GM18907 (cell line): ENCODE measurements at regions not wholly inside any gene's neighbourhood (a gene's known extent, or its start where the extent isn't known, plus 50 kb on each side); places are given as distances from the start of the nearest gene placed in this dataset.
"Not testable (repeated sequence)": the region's sequence is repeated elsewhere in the genome, so short reads cannot be mapped to it uniquely, and the experiment has no call there.

Experiments
- ATAC-seq: cut with Tn5 transposase; IDR thresholded peaks from one replicate; pipeline ENCODE4 v1.9.1; 2021; ENCODE audit warnings: mild to moderate bottlenecking, moderate library complexity; ENCODE audit not compliant: unreplicated experiment

DNA sequence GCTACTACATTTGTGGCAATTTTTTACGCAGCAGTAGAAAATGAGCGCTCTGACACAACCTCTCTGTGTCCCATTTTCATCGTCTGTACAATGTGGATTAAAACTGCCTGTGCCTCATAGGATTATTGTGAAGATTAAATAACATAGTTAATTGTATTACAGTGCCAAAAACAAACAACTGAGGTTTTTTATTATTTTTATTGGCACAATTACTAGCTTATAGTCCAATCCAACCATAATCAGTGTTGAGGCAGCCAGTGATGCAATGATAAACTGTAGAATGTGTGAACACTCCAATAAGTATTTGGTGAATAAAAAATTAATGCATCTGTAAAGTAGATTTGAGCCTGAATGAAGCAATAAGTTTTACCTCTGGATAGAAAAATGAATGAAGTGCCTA lies 588.3 kb downstream of the DNAH5 start:
- no peak for ATAC-seq

DNA sequence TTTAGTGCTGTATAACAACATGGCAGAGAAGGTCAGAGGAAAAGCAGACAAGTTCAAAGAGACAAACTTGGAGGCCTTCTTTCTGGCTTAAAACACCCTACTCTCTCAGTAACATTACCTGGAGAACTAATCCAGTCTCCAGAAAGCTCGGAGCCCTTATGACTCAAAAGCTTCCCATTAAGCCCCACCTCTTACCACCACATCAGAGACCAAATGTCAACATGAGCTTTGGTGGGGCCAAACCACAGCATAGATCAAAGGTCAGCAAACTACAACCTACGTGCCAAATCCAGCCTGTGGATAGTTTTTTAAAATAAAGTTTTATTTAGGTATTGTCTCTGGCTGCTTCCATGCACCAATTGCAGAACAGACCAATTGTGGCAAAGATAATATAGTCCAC lies 589.9 kb downstream of the DNAH5 start:
- no peak for ATAC-seq

DNA sequence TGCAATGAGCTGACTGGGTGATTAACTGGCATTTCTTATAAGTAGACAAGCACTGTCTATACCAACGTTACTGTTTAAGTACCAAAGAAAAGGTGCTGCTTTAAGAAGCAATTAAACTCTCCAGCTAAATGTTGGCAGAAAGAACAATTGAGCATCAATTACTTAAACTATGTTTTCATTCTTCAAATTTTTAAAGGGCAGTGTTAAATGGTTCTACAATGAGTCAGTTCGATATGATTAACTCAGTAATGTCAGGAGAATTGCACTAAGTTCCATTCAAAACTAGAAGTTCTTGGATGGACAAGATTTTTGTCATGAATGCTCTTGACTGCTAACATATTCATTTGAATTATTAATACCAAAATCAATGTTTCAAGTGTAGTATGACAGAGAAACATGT lies 593.7 kb downstream of the DNAH5 start:
- ATAC-seq, result no peak

DNA sequence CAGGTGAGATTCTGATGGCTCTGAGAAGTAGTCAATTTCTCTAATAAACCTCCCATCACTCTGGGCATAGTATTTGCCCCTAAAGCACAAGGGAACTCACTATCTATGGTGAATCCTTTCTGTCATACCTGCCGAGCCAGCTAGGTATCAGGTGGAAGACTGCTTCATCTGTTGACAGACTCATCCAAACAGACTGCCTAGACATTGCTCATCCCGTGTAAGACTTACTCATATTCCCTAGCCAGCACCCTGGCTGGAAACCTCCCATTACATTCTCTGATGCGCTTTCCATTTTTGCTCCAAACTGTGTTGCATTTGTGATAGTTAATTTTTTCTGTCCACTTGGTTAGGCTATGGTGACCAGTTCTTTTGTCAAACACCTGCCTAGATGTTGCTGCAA lies 595.9 kb downstream of the DNAH5 start:
- ATAC-seq, result no peak

DNA sequence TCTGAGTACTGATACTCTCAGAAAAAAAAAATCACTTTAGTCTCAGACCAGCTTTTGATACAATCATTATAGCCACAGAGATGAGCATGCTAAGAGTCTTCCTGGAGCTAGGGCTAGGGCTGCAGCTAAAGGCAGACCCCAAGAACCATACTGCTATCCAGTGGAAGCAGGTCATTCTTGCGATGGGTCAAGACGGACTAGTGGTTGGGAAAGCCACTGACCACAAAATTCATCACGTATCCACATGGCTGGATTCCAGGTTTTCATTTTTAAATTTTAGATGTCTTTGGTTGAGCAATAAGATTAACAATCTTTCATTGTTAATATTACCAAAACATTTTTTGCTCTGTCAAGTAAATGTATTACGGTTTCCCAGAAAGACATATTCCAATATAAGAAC lies 598.1 kb downstream of the DNAH5 start:
- no peak for ATAC-seq

DNA sequence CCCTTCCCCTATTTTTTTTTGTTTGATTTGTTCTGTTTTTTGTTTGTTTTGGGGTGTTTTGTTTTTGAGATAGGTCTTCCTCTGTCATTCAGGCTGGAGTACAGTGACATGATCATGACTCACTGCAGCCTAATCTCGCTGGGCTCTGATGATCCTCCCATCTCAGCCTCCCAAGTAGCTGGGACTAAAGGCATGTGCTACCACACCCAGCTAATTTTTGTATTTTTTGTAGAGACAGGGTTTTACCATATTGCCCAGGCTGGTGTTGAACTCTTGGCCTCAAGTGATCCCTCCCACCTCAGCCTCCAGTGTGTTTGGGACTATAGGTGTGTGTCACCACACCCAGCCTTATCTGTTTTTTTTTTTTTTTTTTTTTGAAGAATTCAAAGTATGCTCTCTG lies 605.4 kb downstream of the DNAH5 start:
- no peak for ATAC-seq

DNA sequence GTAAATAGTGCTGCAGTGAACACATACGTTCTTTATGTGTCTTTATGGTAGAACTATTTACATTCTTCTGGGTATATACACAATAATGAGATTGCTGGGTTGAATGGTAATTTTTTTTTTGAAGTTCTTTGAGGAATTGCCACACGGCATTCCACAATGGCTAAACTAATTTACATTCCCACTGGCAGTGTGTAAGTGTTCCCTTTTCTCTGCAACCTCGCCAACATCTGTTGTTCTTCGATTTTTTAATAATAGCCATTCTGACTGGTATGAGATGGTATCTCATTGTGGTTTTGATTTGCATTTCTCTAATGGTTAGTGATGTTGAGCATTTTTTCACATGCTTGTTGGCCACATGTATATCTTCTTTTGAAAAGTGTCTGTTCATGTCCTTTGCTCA lies 609.5 kb downstream of the DNAH5 start:
- ATAC-seq, result not testable (repeated sequence)

DNA sequence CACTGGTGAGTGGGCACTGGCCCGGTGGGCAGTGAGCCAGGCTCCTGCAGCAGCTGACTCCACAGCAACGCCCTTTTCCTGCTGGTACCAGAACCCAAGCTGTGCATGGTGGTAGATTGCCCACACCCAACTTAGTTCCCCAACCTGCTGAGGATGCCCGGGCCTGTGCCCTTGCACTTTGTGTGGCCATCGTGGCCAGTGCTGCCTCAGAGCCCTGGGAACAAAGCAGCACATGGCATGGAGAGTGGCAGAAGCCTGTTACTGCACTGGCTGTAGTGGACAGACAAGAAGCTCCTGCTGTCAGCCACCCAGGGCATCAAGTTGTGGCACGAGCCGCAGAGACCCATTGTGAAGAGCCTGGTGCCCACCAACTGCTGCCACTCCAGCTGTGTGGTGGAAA lies 612.9 kb downstream of the DNAH5 start:
- no peak for ATAC-seq

DNA sequence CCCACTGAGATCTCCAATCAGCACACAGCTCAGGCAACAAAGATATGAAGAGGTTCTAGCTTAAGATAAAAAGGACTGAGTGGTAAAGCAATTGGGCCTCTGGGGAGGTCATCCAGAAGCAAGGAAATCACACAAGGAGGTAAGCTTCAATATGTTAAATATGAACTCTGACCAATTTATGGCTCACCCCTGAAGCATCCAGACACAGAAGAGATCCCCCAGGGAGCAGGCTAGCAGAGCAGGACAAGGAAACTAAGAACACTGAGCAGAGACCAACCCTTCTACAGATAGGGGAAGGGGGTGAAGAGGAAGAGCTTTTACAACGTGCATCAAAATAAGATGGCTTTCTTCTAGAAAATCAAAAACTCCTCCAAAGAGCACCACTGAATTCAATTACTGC lies 616.2 kb downstream of the DNAH5 start:
- ATAC-seq, result no peak

DNA sequence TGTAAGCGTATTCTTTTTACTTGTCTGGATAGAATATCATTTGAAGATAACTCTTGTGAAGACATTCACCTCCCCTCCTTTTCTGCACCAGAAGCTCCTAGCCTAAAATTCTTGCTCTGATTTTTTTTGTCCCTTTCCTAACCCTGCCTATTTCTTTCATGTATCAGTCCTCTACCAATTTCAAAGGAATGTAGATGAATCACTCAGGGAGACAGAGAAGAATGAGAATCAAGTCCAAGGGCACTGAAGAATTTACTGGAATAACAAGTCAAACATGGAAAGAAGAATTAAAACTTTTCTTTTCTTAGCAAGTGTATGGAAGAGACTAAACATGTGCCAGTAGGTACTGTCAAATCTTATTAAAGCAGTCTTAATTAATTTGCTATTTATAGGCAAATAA lies 618.7 kb downstream of the DNAH5 start:
- no peak for ATAC-seq

DNA sequence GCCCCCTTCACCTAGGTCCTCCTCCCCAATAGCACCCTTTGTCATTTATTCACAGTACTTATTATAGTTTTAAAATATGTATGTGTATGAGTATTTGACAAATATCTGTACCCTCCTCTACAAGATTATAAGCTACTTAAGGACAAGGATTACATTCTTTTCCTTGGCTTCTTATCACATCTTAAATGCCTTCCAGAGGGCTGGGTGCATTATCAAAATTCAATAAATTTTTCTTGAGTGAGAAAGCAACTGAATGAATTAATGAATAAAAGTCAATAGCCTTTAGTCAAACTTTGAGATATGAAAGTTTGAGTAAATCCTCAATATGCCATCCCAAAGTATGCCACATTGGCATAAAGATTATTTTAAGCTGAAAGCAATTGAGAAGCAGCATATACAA lies 621.7 kb downstream of the DNAH5 start:
- no peak for ATAC-seq

DNA sequence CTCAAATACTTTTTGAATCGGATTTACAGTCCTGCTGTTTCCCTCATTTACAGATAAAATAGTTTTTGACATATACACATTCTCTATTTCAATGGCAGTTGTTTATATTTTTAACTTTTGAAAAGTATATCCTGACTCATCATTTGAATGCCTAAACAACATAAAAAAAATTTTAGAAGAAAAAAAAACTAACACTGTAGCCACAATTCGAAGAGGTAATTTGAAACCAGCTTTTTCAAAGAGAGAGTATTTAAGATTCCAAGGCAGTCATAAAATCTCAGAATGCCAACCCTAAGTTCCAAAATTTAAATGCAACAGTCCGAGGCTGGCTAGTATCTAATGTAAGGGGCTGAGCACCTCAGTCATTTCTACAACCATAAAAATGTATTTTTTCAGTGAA lies 626.8 kb downstream of the DNAH5 start:
- no peak for ATAC-seq

DNA sequence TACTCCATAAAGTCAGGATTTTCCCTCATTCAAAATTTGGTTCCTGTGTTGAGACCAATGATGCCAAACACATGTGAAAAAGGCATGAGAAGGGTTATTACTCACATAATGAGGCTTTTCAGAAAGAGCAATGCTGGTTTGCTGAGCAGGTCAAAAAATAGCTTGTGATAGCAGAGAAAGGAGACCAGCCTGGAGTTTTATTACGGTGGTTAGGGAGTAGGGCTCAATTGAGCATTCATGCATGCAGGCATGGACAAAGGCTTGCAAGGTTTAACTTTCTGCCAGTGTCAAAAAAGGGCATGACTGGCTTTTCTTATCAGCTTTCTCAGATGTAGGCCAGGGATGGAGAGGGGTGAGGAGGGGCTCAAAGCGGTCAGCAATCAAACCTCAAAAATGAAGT lies 628.3 kb downstream of the DNAH5 start:
- no peak for ATAC-seq

DNA sequence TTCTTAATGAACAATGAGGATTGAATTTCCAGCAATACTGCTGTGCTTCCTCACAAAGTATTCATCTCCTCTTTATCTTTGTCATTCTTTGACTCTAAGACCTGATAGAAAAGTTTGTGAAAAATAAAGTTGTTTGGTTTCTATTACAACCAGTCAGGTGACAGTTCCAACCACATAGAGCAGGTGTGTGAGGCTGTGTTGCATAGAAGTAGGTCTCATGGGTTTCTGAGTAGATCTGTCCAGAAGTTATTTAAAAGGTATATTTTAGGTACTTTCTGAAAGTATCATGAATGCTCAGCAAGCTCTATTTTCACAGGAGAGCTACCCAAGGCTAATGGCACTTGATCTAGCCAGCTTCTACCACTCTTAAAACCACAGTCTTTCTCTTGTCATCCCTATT lies 637.0 kb downstream of the DNAH5 start:
- no peak for ATAC-seq

DNA sequence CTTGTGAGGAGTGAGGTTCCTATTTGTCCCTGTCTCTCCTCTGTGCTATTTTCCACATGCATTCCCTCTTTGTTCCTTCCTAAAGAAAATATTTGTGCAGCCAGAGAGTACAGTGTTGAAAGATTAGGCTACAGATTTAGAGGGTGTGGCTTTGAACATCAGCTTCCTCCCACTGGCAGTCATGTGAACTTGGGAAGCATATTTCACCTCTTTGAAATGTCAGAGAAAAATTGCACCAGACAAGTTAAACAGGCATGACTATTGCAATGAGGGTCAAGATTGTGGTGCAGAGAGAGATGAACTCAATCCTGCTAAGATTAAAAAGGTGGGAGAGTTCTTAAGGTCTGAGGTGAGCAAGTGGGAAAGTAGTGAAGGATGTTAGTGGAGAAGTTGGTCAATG lies 641.0 kb downstream of the DNAH5 start:
- ATAC-seq, result no peak

DNA sequence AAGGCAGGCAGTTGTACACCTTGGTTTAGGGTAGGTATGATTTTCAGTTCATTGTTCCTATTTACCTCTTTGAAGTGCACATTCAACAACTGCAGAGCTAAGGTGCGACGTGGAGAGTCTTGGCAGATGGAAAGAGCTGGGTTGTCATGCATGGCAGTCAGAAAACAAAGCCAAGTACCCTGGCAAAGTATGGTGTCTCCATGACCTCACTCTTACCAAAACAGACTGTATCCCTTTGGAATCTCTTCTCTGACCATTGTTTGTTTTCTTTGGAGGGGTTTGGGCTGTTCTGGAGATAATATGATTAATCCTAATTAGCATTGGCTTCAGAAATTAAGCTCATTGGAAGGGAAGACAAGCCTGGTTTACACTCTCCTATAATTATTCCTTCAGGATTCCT lies 665.7 kb downstream of the DNAH5 start:
- no peak for ATAC-seq

DNA sequence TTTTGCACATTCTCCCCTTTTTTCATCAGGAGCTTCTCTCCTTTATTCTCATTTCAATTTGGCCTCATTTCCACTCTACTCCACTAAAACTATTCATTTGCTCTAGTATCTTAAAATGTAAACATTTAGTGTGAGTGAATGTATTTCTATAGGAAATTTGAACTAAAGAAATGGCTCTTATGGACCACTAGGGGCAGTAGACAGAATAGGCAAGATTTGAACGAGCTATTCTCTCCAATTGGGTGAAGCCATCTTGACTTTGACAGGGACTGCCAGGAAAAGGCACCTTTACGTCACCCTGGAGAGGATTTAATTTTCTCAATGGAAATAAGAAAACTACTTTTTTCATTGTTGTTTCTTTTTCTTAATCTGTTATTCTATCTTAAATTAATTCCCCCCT lies 666.3 kb downstream of the DNAH5 start:
- ATAC-seq, result no peak

DNA sequence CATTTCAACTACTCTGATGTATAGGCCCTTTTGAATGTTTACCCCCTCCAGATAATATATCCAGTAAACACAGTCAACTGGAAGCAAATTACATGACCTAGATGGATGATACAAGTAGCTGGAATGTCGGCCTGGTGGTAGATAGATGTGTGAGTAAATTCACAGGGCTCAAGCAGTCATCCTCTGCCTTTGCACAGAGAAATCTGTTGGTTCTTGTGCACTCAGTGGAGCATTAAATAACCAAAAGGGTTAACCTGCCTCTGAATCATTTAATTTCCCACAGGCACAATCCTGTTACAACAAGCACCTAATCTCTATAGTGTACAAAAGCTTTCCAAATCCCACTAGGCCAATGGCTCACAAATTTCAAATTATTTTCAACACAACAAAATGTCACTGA lies 668.3 kb downstream of the DNAH5 start:
- ATAC-seq, result no peak

DNA sequence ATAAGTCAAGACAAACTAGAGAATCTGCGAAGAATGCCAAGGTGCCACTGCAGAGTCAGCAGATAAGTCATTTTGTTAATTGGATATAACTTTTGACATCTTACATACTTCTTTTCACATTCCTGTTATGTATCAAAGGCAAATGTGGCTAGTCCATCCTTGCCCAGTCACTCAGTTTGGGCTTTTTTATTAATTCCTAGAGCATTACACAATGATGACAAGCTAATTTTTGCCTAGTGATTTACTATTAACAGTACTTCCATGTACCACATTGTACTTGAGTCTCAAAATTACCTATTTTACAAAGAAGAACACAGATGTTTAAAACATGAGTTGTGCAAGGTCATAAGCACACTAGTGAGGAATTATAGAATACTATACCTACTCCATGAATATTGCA lies 680.8 kb downstream of the DNAH5 start:
- ATAC-seq, result no peak

DNA sequence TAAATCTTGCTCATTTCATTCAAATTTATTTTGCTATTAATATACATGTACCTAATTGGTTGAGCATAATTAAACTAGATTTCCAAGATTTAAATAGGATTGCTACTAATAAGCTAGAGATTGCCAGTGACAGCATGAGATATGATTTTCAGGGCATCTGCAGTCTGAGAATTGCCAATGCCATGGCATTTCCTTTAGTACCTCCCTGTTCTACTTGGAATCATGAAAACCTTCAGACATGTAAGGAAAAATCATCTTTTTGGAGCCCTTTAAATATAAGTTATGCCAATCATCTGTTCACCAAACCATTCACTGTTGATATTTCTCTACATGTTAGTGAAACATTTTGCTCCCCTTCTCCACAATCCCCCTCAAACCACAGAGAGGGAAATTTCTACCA lies 691.4 kb downstream of the DNAH5 start:
- no peak for ATAC-seq

DNA sequence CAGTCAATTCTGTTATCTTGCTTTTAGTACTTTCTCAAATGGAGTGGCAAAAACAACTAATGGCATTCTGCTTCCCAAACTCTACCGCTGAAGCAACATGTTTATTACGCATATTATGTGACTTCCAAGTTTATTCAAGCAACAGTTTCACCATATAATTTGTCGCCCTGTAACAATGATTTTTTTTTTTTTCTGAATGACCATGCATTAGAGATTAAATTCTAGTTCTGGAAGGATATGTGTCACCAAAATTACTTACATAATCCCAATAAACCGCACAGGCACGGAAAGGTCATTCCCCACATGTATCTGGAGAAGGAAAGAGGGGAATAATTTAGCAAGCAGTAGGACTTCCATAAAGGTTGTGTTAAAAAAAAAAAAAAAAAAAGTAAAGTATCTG lies 691.8 kb downstream of the DNAH5 start:
- ATAC-seq, result no peak

DNA sequence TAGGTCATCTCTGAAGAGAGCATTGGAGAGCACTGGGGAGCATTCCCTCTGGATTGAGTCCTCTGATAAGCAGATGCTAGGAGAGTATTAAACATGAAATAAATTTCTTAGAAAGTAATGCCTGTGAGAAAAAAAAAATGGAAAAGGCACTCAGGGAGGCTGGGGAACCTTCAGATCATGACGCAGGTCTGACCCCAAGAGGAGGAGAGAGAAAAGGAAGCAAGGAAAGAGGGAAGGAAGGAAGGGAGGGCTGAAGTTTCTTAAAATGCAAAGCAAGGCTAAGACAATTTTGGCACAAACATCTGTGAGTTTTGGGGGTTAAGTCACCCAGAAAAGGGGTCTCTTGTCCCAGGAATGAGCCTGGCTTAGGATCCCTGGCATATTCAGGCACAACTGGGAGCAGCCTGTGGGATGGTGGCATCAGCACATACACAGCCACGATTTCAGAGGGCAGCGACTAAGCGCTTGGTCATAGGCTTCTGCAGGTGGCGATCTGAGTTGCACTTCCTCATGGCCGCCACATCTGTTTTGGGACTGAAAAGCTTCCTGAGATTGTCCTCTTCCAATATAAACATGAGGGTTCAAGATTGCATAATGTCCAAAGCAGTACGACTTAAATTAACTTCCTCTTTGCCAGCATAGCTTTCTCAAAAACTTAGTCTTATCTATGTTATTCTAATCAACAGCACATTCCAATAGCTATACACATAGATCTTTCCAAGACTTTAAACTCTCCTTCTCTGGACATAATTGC lies 692.7 kb downstream of the DNAH5 start:
- no peak for ATAC-seq

DNA sequence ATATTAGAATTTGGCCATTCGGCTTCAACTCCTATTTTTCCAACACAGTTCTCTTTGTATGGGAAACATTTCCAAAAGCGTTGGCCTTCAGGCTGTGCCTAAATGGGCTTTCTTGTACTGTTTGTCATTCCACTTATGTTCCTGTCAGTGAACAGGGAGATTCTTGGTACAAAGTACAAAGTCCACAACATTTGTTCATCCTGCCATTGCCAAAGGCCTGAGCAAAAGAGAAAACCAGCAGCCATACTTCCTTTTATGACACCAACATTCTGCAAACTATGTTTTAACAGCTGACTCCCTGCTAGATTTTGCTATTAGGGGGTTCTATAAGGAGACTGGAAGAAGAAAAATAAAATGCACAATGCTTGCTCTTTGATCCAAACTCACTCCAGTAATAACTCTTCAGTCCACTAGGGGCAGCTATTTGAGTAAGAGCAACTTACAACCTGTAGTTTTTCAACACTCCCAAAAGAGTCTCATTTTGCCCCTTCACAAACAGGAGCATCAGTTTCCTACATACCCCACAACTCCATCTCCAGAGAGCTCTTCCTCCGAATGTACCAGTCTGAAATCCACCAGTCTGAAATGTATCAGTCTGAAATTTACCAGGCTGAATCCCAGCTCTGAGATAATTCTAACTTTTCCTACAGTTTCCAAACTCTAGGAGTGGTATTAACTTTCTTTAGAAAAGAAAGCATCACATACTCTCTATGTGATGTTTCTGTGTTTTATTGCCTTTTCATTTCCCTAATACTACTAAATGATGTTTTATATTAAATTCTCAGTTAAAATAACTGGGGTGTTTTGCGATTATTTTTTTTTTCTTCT lies 693.8 kb downstream of the DNAH5 start:
- no peak for ATAC-seq
